HEK293 (cell line): ENCODE measurements at regions not wholly inside any gene's neighbourhood (a gene's known extent, or its start where the extent isn't known, plus 50 kb on each side); places are given as distances from the start of the nearest gene placed in this dataset.

Experiments used
- SP2 ChIP-seq: fragments of 450-650 bp; formaldehyde crosslinking; IDR thresholded peaks from 2 replicates; pipeline ENCODE4 v1.5.1; 2016; ENCODE audit warnings: missing biosample characterization, missing genetic modification characterization
- TCF7L2 ChIP-seq: IDR thresholded peaks from 2 replicates; pipeline ENCODE4 v1.6.1; 2011; ENCODE audit warnings: low read depth, mild to moderate bottlenecking, inconsistent platforms, low read length, moderate library complexity, borderline replicate concordance
- YY1 ChIP-seq: fragments of 450-650 bp; formaldehyde crosslinking; IDR thresholded peaks from 2 replicates; pipeline ENCODE4 v1.5.1; 2018; ENCODE audit warnings: missing biosample characterization, missing genetic modification characterization
- ZFP41 ChIP-seq: fragments of 450-650 bp; formaldehyde crosslinking; IDR thresholded peaks from 2 replicates; pipeline ENCODE4 v1.5.1; 2016; ENCODE audit warnings: missing biosample characterization, missing genetic modification characterization, borderline replicate concordance
- ZNF19 ChIP-seq: fragments of 450-650 bp; formaldehyde crosslinking; IDR thresholded peaks from 2 replicates; pipeline ENCODE4; 2016; ENCODE audit warnings: missing biosample characterization, missing genetic modification characterization, low read depth
- ZNF530 ChIP-seq: fragments of 450-650 bp; formaldehyde crosslinking; IDR thresholded peaks from 2 replicates; pipeline ENCODE4 v1.5.1; 2016; ENCODE audit warnings: low read depth, missing biosample characterization, missing genetic modification characterization
- ZNF792 ChIP-seq: fragments of 450-650 bp; formaldehyde crosslinking; IDR thresholded peaks from 2 replicates; pipeline ENCODE4 v1.5.1; 2016; ENCODE audit warnings: missing biosample characterization, missing genetic modification characterization
- TF ChIP-seq, protein P1 (sequence below): fragments of 450-650 bp; formaldehyde crosslinking; IDR thresholded peaks from 2 replicates; pipeline ENCODE4 v1.5.1; 2016; ENCODE audit warnings: missing biosample characterization, missing genetic modification characterization
- TF ChIP-seq, protein P2 (sequence below): sonication (generic); formaldehyde crosslinking; IDR thresholded peaks from 2 replicates; pipeline ENCODE4 v1.8.1; 2022; ENCODE audit warnings: mild to moderate bottlenecking, moderate library complexity, missing genetic modification reagents
- TF ChIP-seq, protein P3 (sequence below): fragments of 450-650 bp; formaldehyde crosslinking; IDR thresholded peaks from 2 replicates; pipeline ENCODE4 v1.5.1; 2016; ENCODE audit warnings: missing biosample characterization, missing genetic modification characterization

DNA sequence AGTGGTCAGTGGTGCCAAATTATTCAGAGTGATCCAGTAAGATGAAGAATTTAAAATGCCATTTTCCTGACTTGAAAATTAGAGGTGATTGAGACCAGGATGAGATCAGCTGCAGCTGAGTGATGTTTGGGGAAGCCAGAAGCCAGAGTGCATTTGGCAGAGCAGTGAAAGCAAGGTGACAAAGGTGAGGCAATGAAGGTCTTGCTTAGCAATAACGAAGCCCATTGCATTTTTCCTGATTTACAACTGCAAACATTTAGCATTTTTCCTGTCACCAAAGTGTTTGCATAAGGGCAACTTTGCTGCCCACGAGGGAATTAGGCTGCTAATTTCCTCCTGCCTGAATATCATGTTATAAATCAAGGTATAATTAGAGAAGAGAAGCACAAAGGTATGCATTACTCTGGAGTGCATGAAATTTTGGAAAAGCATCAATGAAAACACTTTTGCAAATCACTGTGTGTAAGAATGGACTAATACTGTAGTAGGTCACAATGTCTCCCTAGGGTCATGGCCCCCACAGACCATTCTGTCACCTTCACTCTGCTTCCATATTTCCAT lies 188.2 kb upstream of the LYPLAL1 start:
- TF ChIP-seq, protein P1, sequence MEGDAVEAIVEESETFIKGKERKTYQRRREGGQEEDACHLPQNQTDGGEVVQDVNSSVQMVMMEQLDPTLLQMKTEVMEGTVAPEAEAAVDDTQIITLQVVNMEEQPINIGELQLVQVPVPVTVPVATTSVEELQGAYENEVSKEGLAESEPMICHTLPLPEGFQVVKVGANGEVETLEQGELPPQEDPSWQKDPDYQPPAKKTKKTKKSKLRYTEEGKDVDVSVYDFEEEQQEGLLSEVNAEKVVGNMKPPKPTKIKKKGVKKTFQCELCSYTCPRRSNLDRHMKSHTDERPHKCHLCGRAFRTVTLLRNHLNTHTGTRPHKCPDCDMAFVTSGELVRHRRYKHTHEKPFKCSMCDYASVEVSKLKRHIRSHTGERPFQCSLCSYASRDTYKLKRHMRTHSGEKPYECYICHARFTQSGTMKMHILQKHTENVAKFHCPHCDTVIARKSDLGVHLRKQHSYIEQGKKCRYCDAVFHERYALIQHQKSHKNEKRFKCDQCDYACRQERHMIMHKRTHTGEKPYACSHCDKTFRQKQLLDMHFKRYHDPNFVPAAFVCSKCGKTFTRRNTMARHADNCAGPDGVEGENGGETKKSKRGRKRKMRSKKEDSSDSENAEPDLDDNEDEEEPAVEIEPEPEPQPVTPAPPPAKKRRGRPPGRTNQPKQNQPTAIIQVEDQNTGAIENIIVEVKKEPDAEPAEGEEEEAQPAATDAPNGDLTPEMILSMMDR (tag by site-specific recombination) = no peak
- TF ChIP-seq, protein P2, sequence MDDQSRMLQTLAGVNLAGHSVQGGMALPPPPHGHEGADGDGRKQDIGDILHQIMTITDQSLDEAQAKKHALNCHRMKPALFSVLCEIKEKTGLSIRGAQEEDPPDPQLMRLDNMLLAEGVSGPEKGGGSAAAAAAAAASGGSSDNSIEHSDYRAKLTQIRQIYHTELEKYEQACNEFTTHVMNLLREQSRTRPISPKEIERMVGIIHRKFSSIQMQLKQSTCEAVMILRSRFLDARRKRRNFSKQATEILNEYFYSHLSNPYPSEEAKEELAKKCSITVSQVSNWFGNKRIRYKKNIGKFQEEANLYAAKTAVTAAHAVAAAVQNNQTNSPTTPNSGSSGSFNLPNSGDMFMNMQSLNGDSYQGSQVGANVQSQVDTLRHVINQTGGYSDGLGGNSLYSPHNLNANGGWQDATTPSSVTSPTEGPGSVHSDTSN = no peak
- TF ChIP-seq, protein P3, sequence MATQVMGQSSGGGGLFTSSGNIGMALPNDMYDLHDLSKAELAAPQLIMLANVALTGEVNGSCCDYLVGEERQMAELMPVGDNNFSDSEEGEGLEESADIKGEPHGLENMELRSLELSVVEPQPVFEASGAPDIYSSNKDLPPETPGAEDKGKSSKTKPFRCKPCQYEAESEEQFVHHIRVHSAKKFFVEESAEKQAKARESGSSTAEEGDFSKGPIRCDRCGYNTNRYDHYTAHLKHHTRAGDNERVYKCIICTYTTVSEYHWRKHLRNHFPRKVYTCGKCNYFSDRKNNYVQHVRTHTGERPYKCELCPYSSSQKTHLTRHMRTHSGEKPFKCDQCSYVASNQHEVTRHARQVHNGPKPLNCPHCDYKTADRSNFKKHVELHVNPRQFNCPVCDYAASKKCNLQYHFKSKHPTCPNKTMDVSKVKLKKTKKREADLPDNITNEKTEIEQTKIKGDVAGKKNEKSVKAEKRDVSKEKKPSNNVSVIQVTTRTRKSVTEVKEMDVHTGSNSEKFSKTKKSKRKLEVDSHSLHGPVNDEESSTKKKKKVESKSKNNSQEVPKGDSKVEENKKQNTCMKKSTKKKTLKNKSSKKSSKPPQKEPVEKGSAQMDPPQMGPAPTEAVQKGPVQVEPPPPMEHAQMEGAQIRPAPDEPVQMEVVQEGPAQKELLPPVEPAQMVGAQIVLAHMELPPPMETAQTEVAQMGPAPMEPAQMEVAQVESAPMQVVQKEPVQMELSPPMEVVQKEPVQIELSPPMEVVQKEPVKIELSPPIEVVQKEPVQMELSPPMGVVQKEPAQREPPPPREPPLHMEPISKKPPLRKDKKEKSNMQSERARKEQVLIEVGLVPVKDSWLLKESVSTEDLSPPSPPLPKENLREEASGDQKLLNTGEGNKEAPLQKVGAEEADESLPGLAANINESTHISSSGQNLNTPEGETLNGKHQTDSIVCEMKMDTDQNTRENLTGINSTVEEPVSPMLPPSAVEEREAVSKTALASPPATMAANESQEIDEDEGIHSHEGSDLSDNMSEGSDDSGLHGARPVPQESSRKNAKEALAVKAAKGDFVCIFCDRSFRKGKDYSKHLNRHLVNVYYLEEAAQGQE (tag by site-specific recombination) = no peak
- TF ChIP-seq ZNF530 = no peak
- no peak for TF ChIP-seq ZFP41 (tag by site-specific recombination)
- TF ChIP-seq TCF7L2 = no peak
- no peak for TF ChIP-seq SP2
- no peak for TF ChIP-seq ZNF19 (tag by site-specific recombination)
- no peak for TF ChIP-seq ZNF792
- no peak for TF ChIP-seq YY1 (tag by site-specific recombination)
